ENCODE measurements at regions not wholly inside any gene's neighbourhood (a gene's known extent, or its start where the extent isn't known, plus 50 kb on each side); places are given as distances from the start of the nearest gene placed in this dataset.

GRCh38 chr10:133028158-133028557 is 59.6 kb upstream of the ADGRA1 start:
- TF ChIP-seq USF1 (CRISPR knock-in tag; IDR thresholded peaks at IDR 0.05) (no peak), ATF1 (CRISPR knock-in tag; IDR thresholded peaks at IDR 0.05) (no peak), CTCF (IDR thresholded peaks at IDR 0.05) (no peak), ESRRA (CRISPR knock-in tag; IDR thresholded peaks at IDR 0.05; ENCODE audit: borderline replicate concordance) (no peak), HMGXB4 (CRISPR knock-in tag; IDR thresholded peaks at IDR 0.05) (no peak), JUN (CRISPR knock-in tag; IDR thresholded peaks at IDR 0.05) (no peak)
- TF ChIP-seq, protein P1, sequence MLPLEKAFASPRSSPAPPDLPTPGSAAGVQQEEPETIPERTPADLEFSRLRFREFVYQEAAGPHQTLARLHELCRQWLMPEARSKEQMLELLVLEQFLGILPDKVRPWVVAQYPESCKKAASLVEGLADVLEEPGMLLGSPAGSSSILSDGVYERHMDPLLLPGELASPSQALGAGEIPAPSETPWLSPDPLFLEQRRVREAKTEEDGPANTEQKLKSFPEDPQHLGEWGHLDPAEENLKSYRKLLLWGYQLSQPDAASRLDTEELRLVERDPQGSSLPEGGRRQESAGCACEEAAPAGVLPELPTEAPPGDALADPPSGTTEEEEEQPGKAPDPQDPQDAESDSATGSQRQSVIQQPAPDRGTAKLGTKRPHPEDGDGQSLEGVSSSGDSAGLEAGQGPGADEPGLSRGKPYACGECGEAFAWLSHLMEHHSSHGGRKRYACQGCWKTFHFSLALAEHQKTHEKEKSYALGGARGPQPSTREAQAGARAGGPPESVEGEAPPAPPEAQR (CRISPR knock-in tag; IDR thresholded peaks at IDR 0.05), result no peak
- TF ChIP-seq, protein P2, sequence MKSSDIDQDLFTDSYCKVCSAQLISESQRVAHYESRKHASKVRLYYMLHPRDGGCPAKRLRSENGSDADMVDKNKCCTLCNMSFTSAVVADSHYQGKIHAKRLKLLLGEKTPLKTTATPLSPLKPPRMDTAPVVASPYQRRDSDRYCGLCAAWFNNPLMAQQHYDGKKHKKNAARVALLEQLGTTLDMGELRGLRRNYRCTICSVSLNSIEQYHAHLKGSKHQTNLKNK (CRISPR knock-in tag; IDR thresholded peaks at IDR 0.05), result no peak
- TF ChIP-seq, protein P3, sequence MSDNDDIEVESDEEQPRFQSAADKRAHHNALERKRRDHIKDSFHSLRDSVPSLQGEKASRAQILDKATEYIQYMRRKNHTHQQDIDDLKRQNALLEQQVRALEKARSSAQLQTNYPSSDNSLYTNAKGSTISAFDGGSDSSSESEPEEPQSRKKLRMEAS (CRISPR knock-in tag; IDR thresholded peaks at IDR 0.05), result no peak
- TF ChIP-seq, protein P4, sequence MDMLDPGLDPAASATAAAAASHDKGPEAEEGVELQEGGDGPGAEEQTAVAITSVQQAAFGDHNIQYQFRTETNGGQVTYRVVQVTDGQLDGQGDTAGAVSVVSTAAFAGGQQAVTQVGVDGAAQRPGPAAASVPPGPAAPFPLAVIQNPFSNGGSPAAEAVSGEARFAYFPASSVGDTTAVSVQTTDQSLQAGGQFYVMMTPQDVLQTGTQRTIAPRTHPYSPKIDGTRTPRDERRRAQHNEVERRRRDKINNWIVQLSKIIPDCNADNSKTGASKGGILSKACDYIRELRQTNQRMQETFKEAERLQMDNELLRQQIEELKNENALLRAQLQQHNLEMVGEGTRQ (CRISPR knock-in tag; IDR thresholded peaks at IDR 0.05), result no peak

All from WTC11 (cell line).